Panc1 (cell line): ENCODE measurements at regions not wholly inside any gene's neighbourhood (a gene's known extent, or its start where the extent isn't known, plus 50 kb on each side); places are given as distances from the start of the nearest gene placed in this dataset.

Experiments used
- ATAC-seq: fragments of 200-7000 bp; cut with Tn5 transposase; 2 replicates; pipeline ENCODE4 v1.9.1; 2020; ENCODE audit warnings: mild to moderate bottlenecking, moderate library complexity
- BruUV-seq: library from RNA; stranded (reverse); fragments of 400-500 nt; replicated peaks from 2 replicates; lab custom pipeline; 2021; lab: Mats Ljungman, UMichigan
- CTCF ChIA-PET: fragments of 300-600 bp; sonication (Branson Sonifier 250); formaldehyde crosslinking; loops from one replicate; lab custom pipeline; 2022; ENCODE audit warnings: antibody characterized with exemption; lab: Charles Lee
- POLR2A ChIA-PET: fragments of 300-600 bp; sonication (Branson Sonifier 250); formaldehyde crosslinking; loops from one replicate; lab custom pipeline; 2022; ENCODE audit warnings: antibody characterized with exemption; lab: Charles Lee
- DNase-seq: peaks from one replicate; pipeline ENCODE4 v3.0.0-alpha.2; 2010; ENCODE audit warnings: low read depth, low spot score
- H3K27ac ChIP-seq: 2 replicates; pipeline ENCODE4 v1.5.1; 2011; ENCODE audit warnings: mild to moderate bottlenecking, low read length, inconsistent platforms
- H3K27me3 ChIP-seq: fragments of 200-500 bp; sonication (Bioruptor generic); 2 replicates; pipeline ENCODE4 v1.6.0; 2014; ENCODE audit warnings: low read length, inconsistent platforms; ENCODE audit not compliant: control insufficient read depth, insufficient read depth
- H3K36me3 ChIP-seq: fragments of 200-500 bp; sonication (Bioruptor generic); 2 replicates; pipeline ENCODE4 v1.5.1; 2014; ENCODE audit warnings: inconsistent platforms, mild to moderate bottlenecking, low read length, moderate library complexity; ENCODE audit not compliant: control insufficient read depth, insufficient read depth
- H3K4me1 ChIP-seq: 2 replicates; pipeline ENCODE4 v1.5.1; 2011; ENCODE audit warnings: inconsistent platforms, mild to moderate bottlenecking, low read length, moderate library complexity; ENCODE audit not compliant: control insufficient read depth, insufficient read depth
- H3K4me3 ChIP-seq, 2 experiments: 2 replicates each; pipeline ENCODE4 v1.5.1; 2011 to 2012; ENCODE audit warnings: low read depth in 2 of 2, low read length in 2 of 2, mild to moderate bottlenecking in 2 of 2, inconsistent platforms in 1 of 2, moderate library complexity in 1 of 2
- H3K9me3 ChIP-seq: fragments of 200-500 bp; sonication (Bioruptor generic); 2 replicates; pipeline ENCODE4 v1.5.1; 2014; ENCODE audit warnings: low read depth, mild to moderate bottlenecking, inconsistent platforms, low read length, moderate library complexity; ENCODE audit not compliant: control insufficient read depth, insufficient read depth
- CTCF ChIP-seq: fragments of 450-650 bp; IDR thresholded peaks from 2 replicates; pipeline ENCODE4 v1.5.1; 2017; ENCODE audit warnings: mild to moderate bottlenecking
- POLR2AphosphoS5 ChIP-seq: IDR thresholded peaks from 2 replicates; pipeline ENCODE4 v1.6.1; 2012; ENCODE audit warnings: mild to moderate bottlenecking, low read depth, low read length, moderate library complexity
- REST ChIP-seq, 2 experiments: IDR thresholded peaks; 2 replicates each; pipeline ENCODE4 v1.6.1; 2011 to 2012; ENCODE audit warnings: low read depth in 2 of 2, control low read depth in 1 of 2, low read length in 1 of 2, mild to moderate bottlenecking in 1 of 2, moderate library complexity in 1 of 2; ENCODE audit not compliant: insufficient read depth in 1 of 2
- SIN3A ChIP-seq: IDR thresholded peaks from 2 replicates; pipeline ENCODE4 v1.6.1; 2012; ENCODE audit warnings: low read depth, mild to moderate bottlenecking, low read length, moderate library complexity, borderline replicate concordance; ENCODE audit not compliant: insufficient read depth
- TCF7L2 ChIP-seq: IDR thresholded peaks from 2 replicates; pipeline ENCODE4 v1.6.1; 2011; ENCODE audit warnings: mild to moderate bottlenecking, low read depth, low read length, inconsistent platforms
- in situ Hi-C: cut with HindIII; loops from 2 replicates; pipeline ENCODE4 v1.10.0; 2016; ENCODE audit warnings: low sequenced_read_pairs, low pct_unique_long_range_greater_than_20kb
- intact Hi-C: fragments of 100-400 bp; cut with micrococcal nuclease; formaldehyde crosslinking; loops from one replicate; pipeline ENCODE4 v1.10.0; 2022; ENCODE audit not compliant: unreplicated experiment

GRCh38 chr14:53741479-53742232 is 215.0 kb downstream of the BMP4 start:
- no peak for ATAC-seq
- Histone ChIP-seq H3K36me3 (no peaks in the 10 kb centered on the region), H3K9me3 (no peaks in the 10 kb centered on the region), H3K4me1 (no peaks in the 10 kb centered on the region), H3K4me3 (no peak overlapping the region), H3K27me3 (no peaks in the 10 kb centered on the region), H3K27ac (no peak overlapping the region)
- intact Hi-C loops = no loop called here
- no peak for DNase-seq
- TF ChIP-seq REST (IDR thresholded peaks at IDR 0.05; ENCODE audit: insufficient read depth in 1 of 2, low read depth in 2 of 2, low read length in 1 of 2) (no peak), POLR2AphosphoS5 (no peak), SIN3A (no peak), TCF7L2 (no peak), CTCF (no peak)
- ChIA-PET CTCF (no interaction called here), POLR2A (no interaction called here)
- in situ Hi-C loops = no loop called here
- no TSS peak for BruUV-seq

DNA sequence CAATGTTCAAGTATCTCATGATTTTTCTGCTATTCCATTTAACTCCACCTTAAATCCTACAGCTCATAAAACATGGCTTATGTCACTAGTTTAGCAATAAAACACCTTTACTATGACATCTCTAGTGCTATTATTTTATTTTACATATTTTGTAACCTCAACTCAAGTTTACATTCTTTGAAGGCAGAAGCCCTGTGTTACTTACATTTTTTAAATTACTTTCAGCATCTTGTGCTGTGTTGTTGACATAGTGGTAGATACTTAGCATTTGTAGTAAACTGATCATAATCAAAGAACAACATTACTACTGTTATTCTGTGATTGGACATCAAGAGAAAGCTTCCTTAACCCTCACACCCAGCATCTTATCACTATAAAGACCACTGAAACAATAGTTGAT is 216.1 kb downstream of the BMP4 start:
- H3K27me3 ChIP-seq = no peaks in the 10 kb centered on the region
- ATAC-seq = no peak
- intact Hi-C loops = no loop called here
- ChIA-PET CTCF (no interaction called here), POLR2A (no interaction called here)
- no peak overlapping the region for H3K27ac ChIP-seq
- H3K36me3 ChIP-seq = no peaks in the 10 kb centered on the region
- H3K4me1 ChIP-seq = no peaks in the 10 kb centered on the region
- BruUV-seq = no TSS peak
- DNase-seq = no peak
- in situ Hi-C loops = no loop called here
- no peak for TF ChIP-seq CTCF
- TF ChIP-seq SIN3A = no peak
- no peak for TF ChIP-seq POLR2AphosphoS5
- no peak for TF ChIP-seq REST (IDR thresholded peaks at IDR 0.05; ENCODE audit: insufficient read depth in 1 of 2, low read depth in 2 of 2, low read length in 1 of 2)
- TF ChIP-seq TCF7L2 = no peak
- no peak overlapping the region for H3K4me3 ChIP-seq
- no peaks in the 10 kb centered on the region for H3K9me3 ChIP-seq
